ENCODE measurements at regions not wholly inside any gene's neighbourhood (a gene's known extent, or its start where the extent isn't known, plus 50 kb on each side); places are given as distances from the start of the nearest gene placed in this dataset.
"Not testable (repeated sequence)": the region's sequence is repeated elsewhere in the genome, so short reads cannot be mapped to it uniquely, and the experiment has no call there.

DNA sequence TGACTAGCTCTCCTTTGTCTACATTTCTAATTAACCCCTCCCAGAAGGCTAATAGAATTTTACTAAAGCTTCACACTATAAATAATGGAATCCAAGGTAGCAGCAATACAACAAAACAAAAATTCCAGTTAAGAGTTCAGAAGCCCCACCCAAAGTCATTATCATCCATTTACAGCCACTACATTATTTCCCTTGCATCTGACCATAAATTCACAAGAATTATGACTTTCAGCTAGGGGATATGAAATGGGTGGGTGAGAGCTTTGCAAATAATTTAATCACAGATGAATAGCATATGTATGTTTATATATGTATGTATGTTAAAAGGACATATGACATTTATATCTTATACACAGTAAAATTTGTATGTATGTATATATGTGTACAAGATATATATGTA lies 65.3 kb upstream of the PTGDR start:
- Mint-ChIP-seq H3K27me3 (no peaks in the 10 kb centered on the region), H3K27ac (no peak overlapping the region), H3K36me3 (peaks cover 3% of the 10 kb centered on the region)

GRCh38 chr14:52190337-52190931 lies 77.1 kb upstream of the PTGDR start:
- DNase-seq: no peak
- Mint-ChIP-seq H3K27ac (peak overlapping the region; percentile 19), H3K4me3 (no peak overlapping the region), H3K4me1 (peaks cover 24% of the 10 kb centered on the region), H3K36me3 (peaks cover 11% of the 10 kb centered on the region), H3K9me3 (peaks cover 11% of the 10 kb centered on the region), H3K27me3 (no peaks in the 10 kb centered on the region)

More for the DNA sequence above, 65.3 kb upstream of the PTGDR start:
- no peak overlapping the region for H3K4me3 Mint-ChIP-seq
- H3K9me3 Mint-ChIP-seq: peaks cover 11% of the 10 kb centered on the region
- no peaks in the 10 kb centered on the region for H3K4me1 Mint-ChIP-seq
- no peak for DNase-seq

- H3K27ac Mint-ChIP-seq: peak overlapping the region; percentile 76
- DNase-seq: no peak
- H3K4me1 Mint-ChIP-seq: peaks cover 29% of the 10 kb centered on the region
- peaks cover 9% of the 10 kb centered on the region for H3K36me3 Mint-ChIP-seq
- peaks cover 7% of the 10 kb centered on the region for H3K9me3 Mint-ChIP-seq
- no peaks in the 10 kb centered on the region for H3K27me3 Mint-ChIP-seq
- H3K4me3 Mint-ChIP-seq: no peak overlapping the region
These were observed 78.2 kb upstream of the PTGDR start for GRCh38 chr14:52189325-52189724.

GRCh38 chr14:52188381-52188780 lies 79.1 kb upstream of the PTGDR start:
- H3K4me3 Mint-ChIP-seq: no peak overlapping the region
- peaks cover 8% of the 10 kb centered on the region for H3K9me3 Mint-ChIP-seq
- DNase-seq: no peak
- no peak overlapping the region for H3K27ac Mint-ChIP-seq
- peaks cover 29% of the 10 kb centered on the region for H3K4me1 Mint-ChIP-seq
- H3K36me3 Mint-ChIP-seq: peaks cover 9% of the 10 kb centered on the region
- no peaks in the 10 kb centered on the region for H3K27me3 Mint-ChIP-seq

DNA sequence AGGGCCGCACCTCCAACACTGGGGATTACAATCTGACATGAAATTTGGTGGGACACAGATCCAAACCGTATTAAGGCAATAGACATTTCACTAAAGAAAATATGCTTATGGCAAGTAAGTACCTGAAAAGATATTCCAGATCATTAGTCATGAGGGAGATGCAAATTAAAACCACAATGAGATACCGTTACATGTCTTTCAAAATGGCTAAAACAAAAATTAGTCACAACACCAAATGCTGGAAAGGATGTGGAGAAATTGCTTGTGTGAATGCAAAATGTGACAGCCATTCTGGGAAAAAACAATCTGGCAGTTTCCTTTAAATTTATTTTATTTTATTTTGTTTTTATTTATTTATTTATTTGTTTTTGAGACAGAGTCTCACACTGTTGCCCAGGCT lies 82.3 kb upstream of the PTGDR start:
- peaks cover 22% of the 10 kb centered on the region for H3K9me3 Mint-ChIP-seq
- H3K4me1 Mint-ChIP-seq: peaks cover 27% of the 10 kb centered on the region
- H3K27ac Mint-ChIP-seq: no peak overlapping the region
- DNase-seq: no peak
- H3K4me3 Mint-ChIP-seq: no peak overlapping the region
- H3K27me3 Mint-ChIP-seq: no peaks in the 10 kb centered on the region
- peaks cover 11% of the 10 kb centered on the region for H3K36me3 Mint-ChIP-seq

- H3K4me3 Mint-ChIP-seq: no peak overlapping the region
- peaks cover 15% of the 10 kb centered on the region for H3K4me1 Mint-ChIP-seq
- DNase-seq: no peak
- H3K36me3 Mint-ChIP-seq: peaks cover 6% of the 10 kb centered on the region
- no peak overlapping the region for H3K27ac Mint-ChIP-seq
- peaks cover 20% of the 10 kb centered on the region for H3K9me3 Mint-ChIP-seq
- H3K27me3 Mint-ChIP-seq: no peaks in the 10 kb centered on the region
These were observed 84.6 kb upstream of the PTGDR start for GRCh38 chr14:52182853-52183252.

DNA sequence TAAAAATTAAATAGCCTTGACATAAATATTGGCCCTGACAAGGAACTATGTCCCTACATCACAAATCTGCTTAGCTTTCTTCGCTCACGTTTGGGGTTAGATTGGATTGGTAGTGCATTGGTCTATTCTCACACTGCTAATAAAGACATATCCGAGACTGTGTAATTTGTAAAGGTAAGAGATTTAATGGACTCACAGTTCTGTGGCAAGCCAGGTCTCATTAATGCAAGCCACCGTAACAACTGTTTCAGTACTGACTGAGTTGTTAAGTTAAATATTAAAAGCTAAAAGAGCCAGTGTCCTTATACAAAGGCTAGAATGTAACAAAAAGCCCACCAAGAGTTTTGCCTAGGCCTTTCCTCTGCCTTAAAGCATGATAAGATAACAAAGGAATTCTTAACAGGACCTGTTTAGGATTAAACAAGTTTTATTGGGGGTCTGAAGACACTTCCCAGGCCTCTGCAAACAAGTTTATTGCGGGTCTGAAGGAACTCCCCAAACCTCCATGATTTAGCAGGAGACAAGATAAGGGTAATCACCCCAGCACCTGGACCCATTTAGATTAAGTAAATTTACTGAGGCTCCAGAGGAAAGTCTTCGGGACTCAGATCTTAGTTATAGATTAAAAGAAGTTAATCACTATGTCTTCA lies 88.2 kb upstream of the PTGDR start:
- no peaks in the 10 kb centered on the region for H3K27me3 Mint-ChIP-seq
- H3K27ac Mint-ChIP-seq: no peak overlapping the region
- no peak for DNase-seq
- H3K4me3 Mint-ChIP-seq: no peak overlapping the region
- H3K4me1 Mint-ChIP-seq: peaks cover 20% of the 10 kb centered on the region
- H3K36me3 Mint-ChIP-seq: peaks cover 6% of the 10 kb centered on the region
- H3K9me3 Mint-ChIP-seq: peaks cover 32% of the 10 kb centered on the region

GRCh38 chr14:52175982-52176502 lies 91.5 kb upstream of the PTGDR start:
- DNase-seq: no peak
- H3K4me1 Mint-ChIP-seq: peaks cover 20% of the 10 kb centered on the region
- H3K27ac Mint-ChIP-seq: peak overlapping the region; percentile 65
- H3K4me3 Mint-ChIP-seq: peak overlapping the region; percentile 30
- H3K9me3 Mint-ChIP-seq: peaks cover 36% of the 10 kb centered on the region
- peaks cover 8% of the 10 kb centered on the region for H3K36me3 Mint-ChIP-seq
- no peaks in the 10 kb centered on the region for H3K27me3 Mint-ChIP-seq

GRCh38 chr14:52171932-52172331 lies 95.6 kb upstream of the PTGDR start:
- not testable (repeated sequence) for H3K27me3 Mint-ChIP-seq, H3K27ac Mint-ChIP-seq, DNase-seq, H3K36me3 Mint-ChIP-seq, H3K4me3 Mint-ChIP-seq
- Mint-ChIP-seq H3K4me1 (peaks cover 18% of the 10 kb centered on the region), H3K9me3 (peaks cover 39% of the 10 kb centered on the region)

DNA sequence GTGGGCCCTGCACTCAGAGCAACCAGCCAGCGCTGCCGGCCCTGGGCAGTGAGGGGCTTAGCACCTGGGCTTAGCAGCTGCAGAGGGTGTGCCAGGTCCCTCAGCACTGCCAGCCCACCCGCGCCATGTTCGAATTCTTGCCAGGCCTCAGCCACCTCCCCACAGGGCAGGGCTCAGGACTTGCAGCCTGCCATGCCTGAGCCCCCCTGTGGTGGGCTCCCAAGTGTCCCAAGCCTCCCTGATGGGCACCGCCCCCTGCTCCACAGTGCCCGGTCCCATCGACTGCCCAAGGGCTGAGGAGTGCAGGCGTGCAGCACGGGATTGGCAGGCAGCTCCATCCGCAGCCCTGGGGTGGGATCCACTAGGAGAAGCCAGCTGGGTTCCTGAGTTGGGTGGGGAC lies 98.0 kb upstream of the NID2 start:
- no peak overlapping the region for H3K27ac Mint-ChIP-seq
- peaks cover 3% of the 10 kb centered on the region for H3K36me3 Mint-ChIP-seq
- no peaks in the 10 kb centered on the region for H3K27me3 Mint-ChIP-seq

DNA sequence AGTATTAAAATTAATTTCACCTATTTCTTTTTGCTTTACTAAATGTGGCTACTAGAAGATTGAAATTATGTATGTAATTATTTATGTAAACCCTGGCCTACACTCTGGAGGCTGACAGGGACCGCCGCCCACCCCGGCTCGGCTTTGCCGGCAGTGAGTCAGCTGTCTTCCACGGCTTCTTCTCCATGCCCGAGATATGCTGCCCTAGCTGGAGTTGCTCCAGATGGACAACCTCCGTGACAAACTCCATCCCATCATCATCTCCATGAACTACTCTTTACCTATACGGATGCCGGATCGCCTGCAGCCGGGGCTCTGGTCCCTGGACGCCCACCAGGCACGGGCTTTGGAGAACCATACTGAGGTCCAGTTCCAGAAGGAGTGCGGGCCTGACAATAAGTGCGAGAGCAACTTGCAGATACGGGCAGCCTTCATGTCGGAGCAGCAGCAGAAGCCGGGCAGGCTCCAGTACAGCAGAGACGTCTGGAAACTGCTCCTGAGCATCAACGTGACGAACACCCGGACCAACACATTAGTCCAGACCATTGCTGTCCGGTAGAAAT lies 86.9 kb upstream of the NID2 start:
- DNase-seq: no peak
- H3K9me3 Mint-ChIP-seq: peaks cover 9% of the 10 kb centered on the region
- H3K4me1 Mint-ChIP-seq: peaks cover 28% of the 10 kb centered on the region
- no peak overlapping the region for H3K27ac Mint-ChIP-seq
- H3K36me3 Mint-ChIP-seq: peaks cover 3% of the 10 kb centered on the region
- no peaks in the 10 kb centered on the region for H3K27me3 Mint-ChIP-seq
- no peak overlapping the region for H3K4me3 Mint-ChIP-seq

More for the DNA sequence above, 98.0 kb upstream of the NID2 start:
- H3K9me3 Mint-ChIP-seq: peaks cover 23% of the 10 kb centered on the region
- no peaks in the 10 kb centered on the region for H3K4me1 Mint-ChIP-seq
- H3K4me3 Mint-ChIP-seq: no peak overlapping the region
- no peak for DNase-seq

DNA sequence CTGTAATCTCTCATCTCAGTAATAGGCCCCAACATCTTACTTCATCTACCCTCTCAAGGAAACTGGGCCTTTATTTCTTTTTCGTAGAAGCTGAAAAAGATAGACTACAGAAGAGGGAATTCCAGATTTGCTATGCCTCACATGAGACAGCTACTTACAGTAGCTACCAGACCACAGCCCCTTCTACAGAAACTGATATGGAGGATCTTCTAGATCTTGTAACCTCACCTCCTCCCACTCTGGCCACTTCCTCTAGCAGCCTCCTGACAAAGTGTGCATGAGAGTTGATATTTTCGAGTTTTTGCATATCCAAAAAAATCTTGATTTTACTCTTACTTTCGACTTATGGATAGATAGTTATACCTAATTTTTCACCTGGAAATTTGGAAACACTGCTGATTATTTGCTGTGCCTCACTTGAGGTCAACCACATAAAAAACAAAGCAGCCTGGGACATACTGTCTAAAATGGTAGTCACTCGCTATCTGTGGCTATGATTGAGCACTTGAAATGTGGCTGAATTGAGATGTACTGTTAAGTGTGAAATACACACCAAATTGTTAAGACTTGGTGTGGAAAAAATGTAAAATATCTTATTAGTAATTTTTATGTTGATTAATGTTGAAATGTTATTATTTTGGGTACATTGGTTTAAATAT lies 86.3 kb upstream of the NID2 start:
- Mint-ChIP-seq H3K9me3 (peaks cover 9% of the 10 kb centered on the region), H3K4me1 (peaks cover 28% of the 10 kb centered on the region), H3K27ac (peak overlapping the region; percentile 40), H3K27me3 (no peaks in the 10 kb centered on the region), H3K4me3 (no peak overlapping the region), H3K36me3 (peaks cover 3% of the 10 kb centered on the region)
- no peak for DNase-seq

DNA sequence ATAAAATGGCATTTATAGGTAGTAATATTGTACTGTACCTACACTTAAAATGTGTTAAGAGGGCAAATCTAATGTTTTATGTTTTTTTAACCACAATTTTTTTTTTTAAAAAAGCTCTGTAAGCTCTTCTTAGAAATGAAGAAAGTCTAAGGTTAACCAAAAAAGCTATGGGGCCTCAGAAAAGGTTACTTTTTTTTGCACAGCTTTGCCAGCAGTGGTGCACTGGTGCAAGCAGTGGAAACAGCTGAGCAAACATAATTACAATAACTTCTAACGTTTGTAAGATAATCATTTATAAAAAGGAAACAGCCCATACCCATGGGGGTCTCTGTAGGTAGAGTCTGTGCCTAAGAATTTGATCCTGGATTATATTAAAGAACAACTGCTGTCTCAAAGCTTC lies 85.1 kb upstream of the NID2 start:
- no peaks in the 10 kb centered on the region for H3K27me3 Mint-ChIP-seq
- H3K4me1 Mint-ChIP-seq: peaks cover 29% of the 10 kb centered on the region
- H3K4me3 Mint-ChIP-seq: no peak overlapping the region
- H3K9me3 Mint-ChIP-seq: peaks cover 5% of the 10 kb centered on the region
- DNase-seq: no peak
- H3K27ac Mint-ChIP-seq: peak overlapping the region; percentile 52
- H3K36me3 Mint-ChIP-seq: peaks cover 3% of the 10 kb centered on the region

GRCh38 chr14:52150162-52150561 lies 81.3 kb upstream of the NID2 start:
- DNase-seq: no peak
- H3K4me3 Mint-ChIP-seq: no peak overlapping the region
- peaks cover 27% of the 10 kb centered on the region for H3K4me1 Mint-ChIP-seq
- H3K27ac Mint-ChIP-seq: no peak overlapping the region
- H3K27me3 Mint-ChIP-seq: no peaks in the 10 kb centered on the region
- peaks cover 3% of the 10 kb centered on the region for H3K36me3 Mint-ChIP-seq
- peaks cover 5% of the 10 kb centered on the region for H3K9me3 Mint-ChIP-seq

- no peaks in the 10 kb centered on the region for H3K27me3 Mint-ChIP-seq
- peaks cover 3% of the 10 kb centered on the region for H3K9me3 Mint-ChIP-seq
- no peak overlapping the region for H3K27ac Mint-ChIP-seq
- peaks cover 11% of the 10 kb centered on the region for H3K4me1 Mint-ChIP-seq
- DNase-seq: no peak
- H3K4me3 Mint-ChIP-seq: no peak overlapping the region
- peaks cover 3% of the 10 kb centered on the region for H3K36me3 Mint-ChIP-seq
These were observed 79.5 kb upstream of the NID2 start for GRCh38 chr14:52148371-52148770.
